CD14-positive monocyte (primary cell): ENCODE measurements at regions not wholly inside any gene's neighbourhood (a gene's known extent, or its start where the extent isn't known, plus 50 kb on each side); places are given as distances from the start of the nearest gene placed in this dataset.
A peak's percentile ranks its signal among the peaks of the same experiment; 100 is the strongest.

Experiments used
- DNase-seq, 3 donors: peaks; one replicate each; pipeline ENCODE4 v3.0.0-alpha.2; 2011 to 2022
- H2AFZ ChIP-seq: 2 replicates; pipeline ENCODE4 v1.6.0; 2012; ENCODE audit warnings: mild to moderate bottlenecking, low read depth, low read length, inconsistent platforms; ENCODE audit not compliant: insufficient read depth, poor library complexity, severe bottlenecking
- H3K27ac ChIP-seq, 2 donors: 1 replicate in 1 of 2; 2 replicates in 1 of 2; pipeline ENCODE4 v1.5.1; 2012 to 2013; ENCODE audit warnings: low read length in 2 of 2, control low read depth in 1 of 2, inconsistent platforms in 1 of 2, low read depth in 1 of 2, mild to moderate bottlenecking in 1 of 2
- H3K27me3 ChIP-seq, 2 donors: one replicate each; pipeline versions ENCODE4 v1.6.0 to v1.6.1; 2011 to 2013; ENCODE audit warnings: low read length in 2 of 2; ENCODE audit not compliant: control insufficient read depth in 2 of 2, insufficient read depth in 2 of 2
- H3K36me3 ChIP-seq, 2 donors: replicated peaks in 1 of 2; 1 replicate in 1 of 2; 2 replicates in 1 of 2; pipeline versions ENCODE4 v1.5.1 to v1.6.1; 2012 to 2013; ENCODE audit warnings: low read length in 2 of 2, control low read depth in 1 of 2, inconsistent platforms in 1 of 2, mild to moderate bottlenecking in 1 of 2; ENCODE audit not compliant: insufficient read depth in 2 of 2, control insufficient read depth in 1 of 2
- H3K4me1 ChIP-seq, 2 donors: 1 replicate in 1 of 2; 2 replicates in 1 of 2; pipeline versions ENCODE4 v1.5.1 to v1.6.1; 2012 to 2013; ENCODE audit warnings: low read length in 2 of 2, control low read depth in 1 of 2, inconsistent platforms in 1 of 2, mild to moderate bottlenecking in 1 of 2, moderate library complexity in 1 of 2; ENCODE audit not compliant: insufficient read depth in 2 of 2, control insufficient read depth in 1 of 2
- H3K4me2 ChIP-seq: replicated peaks from 2 replicates; pipeline ENCODE3; 2012; ENCODE audit warnings: low read length, moderate library complexity, mild to moderate bottlenecking; ENCODE audit not compliant: poor library complexity, severe bottlenecking; ENCODE audit errors: extremely low read depth
- H3K4me3 ChIP-seq, 3 experiments: fragments of 200-600 bp in 1 of 3; sonication (generic) in 1 of 3; replicated peaks in 1 of 3; 1 replicate in 2 of 3; 2 replicates in 1 of 3; pipeline ENCODE4 v1.5.1; 2011 to 2013; ENCODE audit warnings: low read length in 3 of 3, mild to moderate bottlenecking in 3 of 3, control low read depth in 2 of 3, low read depth in 2 of 3, inconsistent platforms in 1 of 3, moderate library complexity in 1 of 3
- H3K79me2 ChIP-seq: 2 replicates; pipeline ENCODE4 v1.6.0; 2012; ENCODE audit warnings: mild to moderate bottlenecking, control low read depth, inconsistent platforms, low read length, moderate library complexity; ENCODE audit not compliant: insufficient read depth
- H3K9ac ChIP-seq: 2 replicates; pipeline ENCODE4 v1.6.0; 2017; ENCODE audit warnings: low read length, mild to moderate bottlenecking; ENCODE audit not compliant: insufficient read depth, poor library complexity, severe bottlenecking
- H3K9me3 ChIP-seq, 2 donors: replicated peaks in 1 of 2; 1 replicate in 1 of 2; 2 replicates in 1 of 2; pipeline versions ENCODE4 v1.5.1 to v1.6.1; 2012 to 2013; ENCODE audit warnings: low read length in 2 of 2, control low read depth in 1 of 2; ENCODE audit not compliant: control insufficient read depth in 1 of 2, insufficient read depth in 1 of 2
- H4K20me1 ChIP-seq: 2 replicates; pipeline ENCODE4 v1.6.0; 2012; ENCODE audit warnings: mild to moderate bottlenecking, low read length, control low read depth, moderate library complexity; ENCODE audit not compliant: insufficient read depth
- H3K27ac Mint-ChIP-seq, 7 donors: one replicate each; pipeline ENCODE4 v1.8.0; 2020; ENCODE audit warnings: mild to moderate bottlenecking in 7 of 7, mixed read lengths in 7 of 7, moderate library complexity in 6 of 7, inconsistent platforms in 2 of 7
- H3K27me3 Mint-ChIP-seq, 3 donors: one replicate each; pipeline ENCODE4 v1.8.0; 2021 to 2022; ENCODE audit warnings: low read depth in 3 of 3, mild to moderate bottlenecking in 3 of 3, mixed read lengths in 3 of 3, moderate library complexity in 3 of 3, inconsistent platforms in 1 of 3
- H3K36me3 Mint-ChIP-seq, 2 donors: one replicate each; pipeline ENCODE4 v1.8.0; 2020; ENCODE audit warnings: mixed read lengths in 2 of 2, inconsistent platforms in 1 of 2, mild to moderate bottlenecking in 1 of 2
- H3K4me1 Mint-ChIP-seq: one replicate; pipeline ENCODE4 v1.8.0; 2020; ENCODE audit warnings: mild to moderate bottlenecking, mixed read lengths
- H3K4me3 Mint-ChIP-seq, 2 donors: one replicate each; pipeline ENCODE4 v1.8.0; 2020; ENCODE audit warnings: mild to moderate bottlenecking in 2 of 2, mixed read lengths in 2 of 2, moderate library complexity in 1 of 2
- H3K9me3 Mint-ChIP-seq, 7 donors: one replicate each; pipeline ENCODE4 v1.8.0; 2020 to 2022; ENCODE audit warnings: mixed read lengths in 7 of 7, mild to moderate bottlenecking in 6 of 7, moderate library complexity in 6 of 7, inconsistent platforms in 2 of 7
- WGBS: methylation state at CpG from one replicate; pipeline ENCODE4 v1.1.5; 2013; ENCODE audit warnings: missing lambda C conversion rate; ENCODE audit not compliant: insufficient coverage; 5-methylcytosine and 5-hydroxymethylcytosine counted together
- intact Hi-C, 2 donors: fragments of 100-400 bp; cut with micrococcal nuclease; formaldehyde crosslinking; loops; one replicate each; pipeline versions ENCODE4 v1.15.0 to v1.15.1; 2023
- TF ChIP-seq, protein P1 (sequence below): fragments of 200-600 bp; IDR thresholded peaks from one replicate; pipeline ENCODE4 v1.8.0; 2022; ENCODE audit warnings: antibody characterized with exemption, mild to moderate bottlenecking

DNA sequence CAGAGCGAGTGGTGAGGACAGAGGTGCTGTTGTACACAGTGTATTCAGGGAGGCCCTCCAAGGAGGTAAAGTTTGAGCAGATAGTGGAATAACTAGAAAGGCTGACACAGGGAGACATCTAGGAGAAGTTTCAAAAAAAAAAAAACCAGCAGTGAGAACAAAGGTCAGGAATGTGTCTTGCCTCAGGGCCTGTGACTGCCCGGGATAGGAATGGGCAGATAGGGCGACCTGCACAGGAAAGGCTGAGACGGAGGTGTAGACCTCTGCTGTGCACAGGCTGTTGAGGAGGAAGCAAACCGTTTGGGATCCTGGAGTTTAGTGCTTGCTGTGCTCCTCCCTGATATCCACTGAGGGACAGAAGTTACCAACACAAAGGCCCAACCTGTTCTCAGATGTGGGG is 406.5 kb upstream of the B3GAT1 start:
- no peaks in the 10 kb centered on the region for H3K36me3 Mint-ChIP-seq
- Histone ChIP-seq H2AFZ (no peak overlapping the region), H3K9ac (no peak overlapping the region), H3K9me3 (no peaks in the 10 kb centered on the region), H3K27me3 (no peaks in the 10 kb centered on the region), H3K27ac (no peak overlapping the region), H3K36me3 (no peaks in the 10 kb centered on the region), H4K20me1 (no peaks in the 10 kb centered on the region), H3K4me3 (no peak overlapping the region), H3K4me1 (no peaks in the 10 kb centered on the region), H3K4me2 (no peak overlapping the region), H3K79me2 (no peaks in the 10 kb centered on the region)
- H3K4me1 Mint-ChIP-seq, result no peaks in the 10 kb centered on the region
- TF ChIP-seq, protein P1, sequence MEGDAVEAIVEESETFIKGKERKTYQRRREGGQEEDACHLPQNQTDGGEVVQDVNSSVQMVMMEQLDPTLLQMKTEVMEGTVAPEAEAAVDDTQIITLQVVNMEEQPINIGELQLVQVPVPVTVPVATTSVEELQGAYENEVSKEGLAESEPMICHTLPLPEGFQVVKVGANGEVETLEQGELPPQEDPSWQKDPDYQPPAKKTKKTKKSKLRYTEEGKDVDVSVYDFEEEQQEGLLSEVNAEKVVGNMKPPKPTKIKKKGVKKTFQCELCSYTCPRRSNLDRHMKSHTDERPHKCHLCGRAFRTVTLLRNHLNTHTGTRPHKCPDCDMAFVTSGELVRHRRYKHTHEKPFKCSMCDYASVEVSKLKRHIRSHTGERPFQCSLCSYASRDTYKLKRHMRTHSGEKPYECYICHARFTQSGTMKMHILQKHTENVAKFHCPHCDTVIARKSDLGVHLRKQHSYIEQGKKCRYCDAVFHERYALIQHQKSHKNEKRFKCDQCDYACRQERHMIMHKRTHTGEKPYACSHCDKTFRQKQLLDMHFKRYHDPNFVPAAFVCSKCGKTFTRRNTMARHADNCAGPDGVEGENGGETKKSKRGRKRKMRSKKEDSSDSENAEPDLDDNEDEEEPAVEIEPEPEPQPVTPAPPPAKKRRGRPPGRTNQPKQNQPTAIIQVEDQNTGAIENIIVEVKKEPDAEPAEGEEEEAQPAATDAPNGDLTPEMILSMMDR, result no peak
- 49% methylated on average over 4 of the region's 5 CpGs for WGBS
- peak overlapping the region in 1 of 2 donors; percentile 27 for H3K4me3 Mint-ChIP-seq
- intact Hi-C loops, result no loop called here
- no peak overlapping the region for H3K27ac Mint-ChIP-seq
- DNase-seq, result no peak
- H3K27me3 Mint-ChIP-seq, result peaks cover 0 to 9% (median 6%) of the 10 kb centered on the region in 3 donors
- H3K9me3 Mint-ChIP-seq, result peaks cover 0 to 3% (median 0%) of the 10 kb centered on the region in 7 donors

DNA sequence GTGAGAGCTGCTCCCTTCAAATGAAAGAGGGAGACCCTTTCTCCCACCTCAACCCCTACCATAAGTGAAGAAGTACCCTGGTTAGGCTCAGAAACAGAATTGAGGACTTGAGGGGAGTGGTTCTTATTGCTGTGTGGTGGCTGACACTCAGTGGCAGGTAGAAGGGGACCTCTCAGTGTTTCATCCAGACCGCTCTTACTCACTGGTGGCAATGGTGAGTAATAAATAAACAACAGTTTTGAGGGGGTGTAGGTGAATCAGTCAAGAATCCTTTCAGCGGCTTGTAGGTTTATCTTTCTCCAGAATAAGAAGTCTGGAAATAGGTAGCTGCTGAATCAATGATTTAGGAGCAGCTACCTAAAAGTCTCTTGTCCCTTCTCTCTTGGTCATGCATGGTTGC is 403.4 kb upstream of the B3GAT1 start:
- Histone ChIP-seq H3K79me2 (no peaks in the 10 kb centered on the region), H3K36me3 (no peaks in the 10 kb centered on the region), H3K4me1 (no peaks in the 10 kb centered on the region), H3K27ac (no peak overlapping the region), H3K9ac (no peak overlapping the region), H4K20me1 (no peaks in the 10 kb centered on the region), H3K4me3 (no peak overlapping the region), H2AFZ (no peak overlapping the region), H3K9me3 (no peaks in the 10 kb centered on the region), H3K4me2 (no peak overlapping the region), H3K27me3 (no peaks in the 10 kb centered on the region)
- TF ChIP-seq, protein P1, result no peak
- intact Hi-C loops, result no loop called here
- no peak for DNase-seq
- H3K27ac Mint-ChIP-seq, result no peak overlapping the region
- H3K4me1 Mint-ChIP-seq, result no peaks in the 10 kb centered on the region
- peaks cover 0 to 7% (median 4%) of the 10 kb centered on the region in 3 donors for H3K27me3 Mint-ChIP-seq
- WGBS, result no CpG with 5 or more reads among the region's 2 CpGs
- peaks cover 0 to 3% (median 0%) of the 10 kb centered on the region in 7 donors for H3K9me3 Mint-ChIP-seq
- no peaks in the 10 kb centered on the region for H3K36me3 Mint-ChIP-seq
- no peak overlapping the region for H3K4me3 Mint-ChIP-seq
